Keratinocyte (primary cell): ENCODE measurements at regions not wholly inside any gene's neighbourhood (a gene's known extent, or its start where the extent isn't known, plus 50 kb on each side); places are given as distances from the start of the nearest gene placed in this dataset.

Source experiments
- DNase-seq: peaks from one replicate; pipeline ENCODE4 v3.0.0-alpha.2; 2011; ENCODE audit warnings: low read depth, missing footprints, low spot score
- FAIRE-seq: peaks from 2 replicates; lab custom pipeline; 2011; peaks lifted over from hg19 to GRCh38; lab: Jason Lieb, UNC
- H2AFZ ChIP-seq: 2 replicates; pipeline ENCODE4 v1.6.0; 2012; ENCODE audit warnings: low read length, control low read depth, inconsistent platforms; ENCODE audit not compliant: control insufficient read depth
- H3K27ac ChIP-seq: 2 replicates; pipeline ENCODE4 v1.5.1; 2011; ENCODE audit warnings: low read length; ENCODE audit not compliant: control insufficient read depth, insufficient read depth
- H3K27me3 ChIP-seq: 3 replicates; pipeline ENCODE4 v1.6.0; 2011; ENCODE audit warnings: low read length; ENCODE audit not compliant: control insufficient read depth, insufficient read depth; ENCODE audit errors: extremely low read depth
- H3K36me3 ChIP-seq, 2 experiments: 2 replicates in 1 of 2; 3 replicates in 1 of 2; pipeline ENCODE4 v1.5.1; 2011; ENCODE audit warnings: low read length in 2 of 2, mild to moderate bottlenecking in 1 of 2; ENCODE audit not compliant: control insufficient read depth in 2 of 2, insufficient read depth in 2 of 2; ENCODE audit errors: extremely low read depth in 1 of 2
- H3K4me1 ChIP-seq: 3 replicates; pipeline ENCODE4 v1.5.1; 2011; ENCODE audit warnings: low read length; ENCODE audit not compliant: control insufficient read depth, insufficient read depth; ENCODE audit errors: extremely low read depth
- H3K4me2 ChIP-seq: 3 replicates; pipeline ENCODE4 v1.6.0; 2011; ENCODE audit warnings: low read depth, low read length; ENCODE audit not compliant: control insufficient read depth, insufficient read depth; ENCODE audit errors: extremely low read depth
- H3K4me3 ChIP-seq, 3 experiments: fragments of 200-600 bp in 1 of 3; sonication (generic) in 1 of 3; 2 replicates in 2 of 3; 3 replicates in 1 of 3; pipeline ENCODE4 v1.5.1; 2011 to 2016; ENCODE audit warnings: low read length in 3 of 3, mild to moderate bottlenecking in 3 of 3, control low read depth in 2 of 3, inconsistent platforms in 1 of 3, low read depth in 1 of 3, mixed read lengths in 1 of 3, mixed run types in 1 of 3, moderate library complexity in 1 of 3; ENCODE audit not compliant: control insufficient read depth in 2 of 3, insufficient read depth in 2 of 3; ENCODE audit errors: extremely low read depth in 1 of 3
- H3K79me2 ChIP-seq: 2 replicates; pipeline ENCODE4 v1.6.0; 2012; ENCODE audit warnings: low read length; ENCODE audit not compliant: control insufficient read depth, insufficient read depth
- H3K9ac ChIP-seq: 3 replicates; pipeline ENCODE4 v1.6.0; 2011; ENCODE audit warnings: low read length; ENCODE audit not compliant: control insufficient read depth, insufficient read depth; ENCODE audit errors: extremely low read depth
- H3K9me1 ChIP-seq: 3 replicates; pipeline ENCODE4 v1.6.0; 2011; ENCODE audit warnings: low read length; ENCODE audit not compliant: control insufficient read depth, insufficient read depth; ENCODE audit errors: extremely low read depth
- H3K9me3 ChIP-seq: 2 replicates; pipeline ENCODE4 v1.5.1; 2012; ENCODE audit warnings: low read depth, low read length; ENCODE audit not compliant: control insufficient read depth
- H4K20me1 ChIP-seq: 3 replicates; pipeline ENCODE4 v1.6.0; 2011; ENCODE audit warnings: low read length; ENCODE audit not compliant: control insufficient read depth, insufficient read depth; ENCODE audit errors: extremely low read depth
- CTCF ChIP-seq, 3 experiments: IDR thresholded peaks in 1 of 3; conservative IDR thresholded peaks in 1 of 3; optimal IDR thresholded peaks in 1 of 3; 2 replicates in 2 of 3; 3 replicates in 1 of 3; pipeline versions ENCODE3 to v1.5.1; 2011; ENCODE audit warnings: low read length in 3 of 3, mild to moderate bottlenecking in 3 of 3, moderate library complexity in 2 of 3, control low read depth in 1 of 3, inconsistent platforms in 1 of 3; ENCODE audit not compliant: insufficient read depth in 2 of 3; ENCODE audit errors: extremely low read depth in 1 of 3
- EZH2 ChIP-seq: IDR thresholded peaks from one replicate; pipeline ENCODE4 v1.6.1; 2012; ENCODE audit warnings: inconsistent platforms, mild to moderate bottlenecking, low read length, moderate library complexity
- dilution Hi-C: fragments of 300-500 bp; cut with MboI; formaldehyde crosslinking; loops from one replicate; pipeline ENCODE4 v1.7.0; 2020; ENCODE audit warnings: low sequenced_read_pairs; ENCODE audit not compliant: extremely low pct_ligation_motif_present

- FAIRE-seq: no peak
- peaks cover 4% of the 10 kb centered on the region for H3K27me3 ChIP-seq
- no peaks in the 10 kb centered on the region for H3K36me3 ChIP-seq
- H3K9ac ChIP-seq: no peak overlapping the region
- dilution Hi-C loops: no loop called here
- H2AFZ ChIP-seq: no peak overlapping the region
- DNase-seq: no peak
- H3K9me3 ChIP-seq: no peaks in the 10 kb centered on the region
- no peaks in the 10 kb centered on the region for H4K20me1 ChIP-seq
- H3K27ac ChIP-seq: no peak overlapping the region
- no peaks in the 10 kb centered on the region for H3K4me1 ChIP-seq
- no peaks in the 10 kb centered on the region for H3K79me2 ChIP-seq
- no peak for TF ChIP-seq EZH2
- TF ChIP-seq CTCF (optimal IDR thresholded peaks at IDR 0.05 in 1 of 3, IDR thresholded peaks at IDR 0.05 in 1 of 3, conservative IDR thresholded peaks at IDR 0.05 in 1 of 3; ENCODE audit: extremely low read depth in 1 of 3, insufficient read depth in 2 of 3, low read length in 3 of 3): no peak
- H3K4me2 ChIP-seq: no peak overlapping the region
- H3K9me1 ChIP-seq: no peaks in the 10 kb centered on the region
- no peak overlapping the region for H3K4me3 ChIP-seq
Observed at GRCh38 chr2:216574586-216574985, 58.6 kb upstream of the IGFBP2 start.

- Histone ChIP-seq H3K9ac (no peak overlapping the region), H3K4me2 (no peak overlapping the region), H3K4me3 (no peak overlapping the region), H3K9me1 (no peaks in the 10 kb centered on the region), H4K20me1 (no peaks in the 10 kb centered on the region), H2AFZ (no peak overlapping the region), H3K79me2 (no peaks in the 10 kb centered on the region), H3K4me1 (no peaks in the 10 kb centered on the region), H3K27me3 (peaks cover 8% of the 10 kb centered on the region), H3K9me3 (no peaks in the 10 kb centered on the region), H3K27ac (no peak overlapping the region), H3K36me3 (no peaks in the 10 kb centered on the region)
- no peak for TF ChIP-seq CTCF (optimal IDR thresholded peaks at IDR 0.05 in 1 of 3, IDR thresholded peaks at IDR 0.05 in 1 of 3, conservative IDR thresholded peaks at IDR 0.05 in 1 of 3; ENCODE audit: extremely low read depth in 1 of 3, insufficient read depth in 2 of 3, low read length in 3 of 3)
- TF ChIP-seq EZH2: no peak
- FAIRE-seq (no peak), DNase-seq (no peak)
- dilution Hi-C loops: no loop called here
Observed at GRCh38 chr2:216575465-216575864, 57.8 kb upstream of the IGFBP2 start.
